ENCODE measurements at regions not wholly inside any gene's neighbourhood (a gene's known extent, or its start where the extent isn't known, plus 50 kb on each side); places are given as distances from the start of the nearest gene placed in this dataset.

DNA sequence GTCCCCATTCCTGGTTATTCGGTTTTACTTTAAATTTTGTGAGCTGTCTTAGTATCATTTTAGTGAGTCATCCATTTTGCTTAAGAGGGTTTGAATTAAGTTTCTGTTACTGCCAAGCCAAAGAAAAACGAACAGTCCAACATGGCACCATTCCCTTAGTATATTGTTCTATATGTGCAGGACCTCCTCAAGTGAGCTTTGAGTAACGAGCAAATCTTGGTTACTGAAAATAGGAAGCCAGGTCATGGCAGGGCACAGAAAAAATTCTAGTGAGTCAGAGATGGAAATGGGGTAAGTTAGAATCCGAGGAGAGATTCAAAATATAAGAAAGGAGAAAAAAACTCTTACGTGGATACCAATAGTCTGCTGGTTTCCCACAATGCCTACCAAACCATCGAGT is 292.9 kb downstream of the BAMBI start:
- intact Hi-C loops (cut with DNase I): no loop called here
- 77 to 86% (median 79%) methylated on average over 6 of the region's 6 CpGs for WGBS, 4 donors
- no peaks in the 10 kb centered on the region for H3K27me3 ChIP-seq

DNA sequence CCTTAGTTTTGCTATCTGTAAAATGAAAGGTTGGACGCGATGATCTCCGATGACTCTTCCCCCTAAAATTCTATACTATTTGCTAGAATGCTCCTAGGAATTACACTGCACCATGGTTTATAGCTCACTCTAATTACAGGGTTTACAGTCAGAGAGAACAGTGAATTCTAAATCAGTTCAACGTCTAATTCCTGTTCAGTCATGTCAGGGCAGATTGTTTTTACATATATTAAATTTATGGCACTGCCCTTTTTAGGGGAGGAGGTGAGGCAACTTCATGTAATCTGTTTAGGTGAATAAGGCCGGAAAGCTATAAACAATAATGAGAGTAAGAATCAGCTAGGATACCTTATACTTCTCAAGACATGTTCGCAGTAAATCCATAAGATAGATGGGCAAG is 293.9 kb downstream of the BAMBI start:
- H3K27ac ChIP-seq: no peak overlapping the region
- H3K9me3 ChIP-seq: no peaks in the 10 kb centered on the region
- H3K36me3 ChIP-seq: no peaks in the 10 kb centered on the region
- DNase-seq: no peak
- no peak for TF ChIP-seq POLR2A (IDR thresholded peaks at IDR 0.05)
- TF ChIP-seq, protein P1, sequence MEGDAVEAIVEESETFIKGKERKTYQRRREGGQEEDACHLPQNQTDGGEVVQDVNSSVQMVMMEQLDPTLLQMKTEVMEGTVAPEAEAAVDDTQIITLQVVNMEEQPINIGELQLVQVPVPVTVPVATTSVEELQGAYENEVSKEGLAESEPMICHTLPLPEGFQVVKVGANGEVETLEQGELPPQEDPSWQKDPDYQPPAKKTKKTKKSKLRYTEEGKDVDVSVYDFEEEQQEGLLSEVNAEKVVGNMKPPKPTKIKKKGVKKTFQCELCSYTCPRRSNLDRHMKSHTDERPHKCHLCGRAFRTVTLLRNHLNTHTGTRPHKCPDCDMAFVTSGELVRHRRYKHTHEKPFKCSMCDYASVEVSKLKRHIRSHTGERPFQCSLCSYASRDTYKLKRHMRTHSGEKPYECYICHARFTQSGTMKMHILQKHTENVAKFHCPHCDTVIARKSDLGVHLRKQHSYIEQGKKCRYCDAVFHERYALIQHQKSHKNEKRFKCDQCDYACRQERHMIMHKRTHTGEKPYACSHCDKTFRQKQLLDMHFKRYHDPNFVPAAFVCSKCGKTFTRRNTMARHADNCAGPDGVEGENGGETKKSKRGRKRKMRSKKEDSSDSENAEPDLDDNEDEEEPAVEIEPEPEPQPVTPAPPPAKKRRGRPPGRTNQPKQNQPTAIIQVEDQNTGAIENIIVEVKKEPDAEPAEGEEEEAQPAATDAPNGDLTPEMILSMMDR (IDR thresholded peaks at IDR 0.05): no peak
- intact Hi-C loops (cut with DNase I): no loop called here
- no peaks in the 10 kb centered on the region for H3K27me3 ChIP-seq
- WGBS, 4 donors: 95 to 97% (median 96%) methylated on average over 6 of the region's 6 CpGs
- H3K4me3 ChIP-seq: no peak overlapping the region
- no peak for ATAC-seq
- H3K4me1 ChIP-seq: no peaks in the 10 kb centered on the region

More for the DNA sequence above, 292.9 kb downstream of the BAMBI start:
- Histone ChIP-seq H3K4me1 (no peaks in the 10 kb centered on the region), H3K4me3 (no peak overlapping the region), H3K9me3 (no peaks in the 10 kb centered on the region), H3K27ac (no peak overlapping the region), H3K36me3 (no peaks in the 10 kb centered on the region)
- DNase-seq (no peak), ATAC-seq (no peak)
- TF ChIP-seq, protein P1 (IDR thresholded peaks at IDR 0.05): no peak
- TF ChIP-seq POLR2A (IDR thresholded peaks at IDR 0.05): no peak

DNA sequence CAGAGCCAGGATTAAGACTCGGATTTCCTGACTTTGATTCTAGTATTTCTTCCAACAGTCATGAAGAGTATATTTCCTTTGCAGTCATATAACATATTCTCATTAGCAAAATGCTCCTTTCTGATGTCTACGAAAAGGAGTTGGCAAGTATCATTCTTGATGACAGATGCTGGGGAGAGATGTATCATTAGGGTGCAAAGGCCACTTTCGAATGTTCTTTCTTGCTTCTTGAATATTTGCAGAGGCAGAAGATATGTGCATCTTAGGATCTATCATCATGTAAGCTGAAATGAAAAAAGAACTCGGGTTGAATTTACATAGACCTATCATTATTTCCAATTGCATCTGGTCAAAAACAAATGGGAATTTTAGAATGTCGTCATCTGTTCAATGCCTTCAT is 294.4 kb downstream of the BAMBI start:
- WGBS, 4 donors: 77 to 89% (median 83%) methylated on average over 5 of the region's 5 CpGs
- Histone ChIP-seq H3K36me3 (no peaks in the 10 kb centered on the region), H3K4me3 (no peak overlapping the region), H3K27me3 (no peaks in the 10 kb centered on the region), H3K27ac (no peak overlapping the region), H3K4me1 (no peaks in the 10 kb centered on the region), H3K9me3 (no peaks in the 10 kb centered on the region)
- no peak for TF ChIP-seq POLR2A (IDR thresholded peaks at IDR 0.05)
- TF ChIP-seq, protein P1 (IDR thresholded peaks at IDR 0.05): no peak
- no peak for ATAC-seq
- DNase-seq: no peak
- intact Hi-C loops (cut with DNase I): no loop called here

DNA sequence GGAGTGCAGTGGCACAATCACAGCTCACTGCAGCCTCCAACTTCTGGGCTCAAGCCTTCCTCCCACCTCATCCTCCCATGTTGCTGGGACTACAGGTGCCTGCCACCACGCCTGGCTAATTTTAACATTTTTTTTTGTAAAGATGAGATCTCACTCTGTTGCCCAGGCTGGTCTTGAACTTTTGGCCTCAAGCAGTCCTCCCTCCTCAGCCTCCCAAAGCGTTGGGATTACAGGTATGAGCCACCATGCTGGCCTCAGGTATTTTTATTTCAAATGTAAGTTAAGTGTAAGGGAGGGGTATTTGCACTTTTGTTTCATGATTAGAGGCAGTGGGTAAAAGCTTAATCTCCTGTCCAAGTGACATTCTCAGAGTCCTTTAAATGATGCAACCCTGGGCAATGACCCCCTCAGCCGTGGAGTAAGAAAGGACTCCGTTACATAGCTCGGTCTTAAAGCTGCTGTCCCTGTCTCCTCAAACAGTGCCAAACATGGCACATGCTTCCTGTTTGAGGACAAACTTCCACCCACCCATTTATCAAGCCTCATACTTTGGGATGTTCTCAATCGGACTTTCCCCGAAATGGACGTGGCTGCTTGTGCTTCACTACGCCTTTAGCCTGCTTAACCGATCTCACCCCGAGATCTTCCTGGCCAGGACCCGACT is 296.1 kb downstream of the BAMBI start:
- Histone ChIP-seq H3K4me1 (no peaks in the 10 kb centered on the region), H3K27ac (no peak overlapping the region), H3K9me3 (peaks cover 0 to 4% (median 0%) of the 10 kb centered on the region in 12 donors), H3K27me3 (no peaks in the 10 kb centered on the region), H3K36me3 (no peaks in the 10 kb centered on the region), H3K4me3 (no peak overlapping the region)
- WGBS, 4 donors: 85 to 90% (median 87%) methylated on average over 12 of the region's 12 CpGs
- ATAC-seq: no peak
- intact Hi-C loops (cut with DNase I): no loop called here
- TF ChIP-seq, protein P1 (IDR thresholded peaks at IDR 0.05): no peak
- no peak for TF ChIP-seq POLR2A (IDR thresholded peaks at IDR 0.05)
- DNase-seq: no peak

Measured in heart left ventricle (tissue), 16 donors.